Spleen (tissue), 7 donors: ENCODE measurements at regions not wholly inside any gene's neighbourhood (a gene's known extent, or its start where the extent isn't known, plus 50 kb on each side); places are given as distances from the start of the nearest gene placed in this dataset.
"Not testable (repeated sequence)": the region's sequence is repeated elsewhere in the genome, so short reads cannot be mapped to it uniquely, and the experiment has no call there.

ENCODE experiments used
- CTCF ChIP-seq, 11 experiments: fragments of 200-600 bp in 7 of 11; fragments of 450-650 bp in 4 of 11; sonication (generic) in 4 of 11; IDR thresholded peaks in 8 of 11; conservative IDR thresholded peaks in 3 of 11; 1 replicate in 7 of 11; 2 replicates in 4 of 11; pipeline versions ENCODE4 v1.4.0 to v1.8.0; 2016 to 2021; ENCODE audit warnings: antibody characterized with exemption in 11 of 11, inconsistent platforms in 4 of 11, mild to moderate bottlenecking in 1 of 11
- POLR2A ChIP-seq, 3 donors: fragments of 450-650 bp; IDR thresholded peaks; one replicate each; pipeline ENCODE4 v1.5.1; 2017; ENCODE audit warnings: antibody characterized with exemption in 3 of 3, mild to moderate bottlenecking in 1 of 3
- POLR2AphosphoS5 ChIP-seq, 3 donors: sonication (generic); formaldehyde crosslinking; IDR thresholded peaks; one replicate each; pipeline ENCODE4 v1.5.1; 2017; ENCODE audit warnings: antibody characterized with exemption in 3 of 3
- donor health status: DM: no; HTN: no; CAD: no; lungs with moderate emphysema.
- donor health status: DM: no; HTN: no; CAD: no.
- donor health status: DM: no; HTN: no; CAD: no.

DNA sequence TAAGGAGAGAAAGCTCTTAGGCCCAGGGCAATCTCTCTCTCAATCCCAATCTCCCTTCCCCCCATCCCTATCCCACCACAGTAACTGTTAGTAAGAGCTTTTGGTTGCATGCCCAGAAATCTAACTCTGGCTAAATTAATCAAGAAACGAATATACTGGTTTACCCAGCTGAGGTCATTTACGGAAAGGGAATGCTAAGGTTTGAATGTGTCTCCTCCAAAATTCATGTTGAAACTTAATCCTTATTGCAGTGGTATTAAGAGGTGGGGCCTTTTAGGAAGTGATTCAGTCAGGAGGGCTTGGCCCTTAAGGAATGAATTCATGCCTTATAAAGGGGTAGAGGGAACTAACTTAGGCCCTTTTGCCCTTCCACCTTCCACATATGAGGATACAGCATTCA is 72.2 kb downstream of the NPIPA5 start:
- not testable (repeated sequence) for TF ChIP-seq POLR2AphosphoS5 (IDR thresholded peaks at IDR 0.05); CTCF (IDR thresholded peaks at IDR 0.05 in 8 of 11, conservative IDR thresholded peaks at IDR 0.05 in 3 of 11); POLR2A (IDR thresholded peaks at IDR 0.05)
